ENCODE measurements at regions not wholly inside any gene's neighbourhood (a gene's known extent, or its start where the extent isn't known, plus 50 kb on each side); places are given as distances from the start of the nearest gene placed in this dataset.

GRCh38 chr1:235002706-235003300 is 125.8 kb downstream of the TOMM20 start:
- TF ChIP-seq EP300 (IDR thresholded peaks at IDR 0.05) (no peak), CTCF (IDR thresholded peaks at IDR 0.05) (no peak), POLR2AphosphoS5 (IDR thresholded peaks at IDR 0.05) (no peak)
